NCI-H748 (cell line): ENCODE measurements at regions not wholly inside any gene's neighbourhood (a gene's known extent, or its start where the extent isn't known, plus 50 kb on each side); places are given as distances from the start of the nearest gene placed in this dataset.
A peak's percentile ranks its signal among the peaks of the same experiment; 100 is the strongest.

Experiments
- DNase-seq: peaks from one replicate; lab custom pipeline; 2025; ENCODE audit not compliant: unreplicated experiment; lab: John Stamatoyannopoulos, UW

GRCh38 chr6:168228676-168229367 lies 90.8 kb downstream of the DACT2 start:
- no peak for DNase-seq

- no peak for DNase-seq
These were observed 91.7 kb downstream of the DACT2 start for GRCh38 chr6:168227840-168228239.

- DNase-seq: no peak
These were observed 92.7 kb downstream of the DACT2 start for GRCh38 chr6:168226902-168227318.

GRCh38 chr6:168226061-168226752 lies 93.4 kb downstream of the DACT2 start:
- DNase-seq: no peak

- DNase-seq: no peak
These were observed 94.1 kb downstream of the DACT2 start for GRCh38 chr6:168225471-168225911.

GRCh38 chr6:168223755-168224154 lies 95.8 kb downstream of the DACT2 start:
- no peak for DNase-seq

GRCh38 chr6:168223150-168223549 lies 96.4 kb downstream of the DACT2 start:
- no peak for DNase-seq

GRCh38 chr6:168222115-168223043 lies 97.2 kb downstream of the DACT2 start:
- DNase-seq: peak; percentile 42

- no peak for DNase-seq
These were observed 98.0 kb downstream of the DACT2 start for GRCh38 chr6:168221497-168222079.

GRCh38 chr6:168221000-168221399 lies 98.6 kb downstream of the DACT2 start:
- DNase-seq: no peak

GRCh38 chr6:168219804-168220203 lies 99.8 kb downstream of the DACT2 start:
- DNase-seq: no peak

- DNase-seq: no peak
These were observed 100.6 kb downstream of the DACT2 start for GRCh38 chr6:168218785-168219566.

GRCh38 chr6:168217880-168218537 lies 101.6 kb downstream of the DACT2 start:
- peak; percentile 15 for DNase-seq

GRCh38 chr6:168217216-168217879 lies 102.2 kb downstream of the DACT2 start:
- DNase-seq: no peak

GRCh38 chr6:168216751-168217191 lies 102.8 kb downstream of the DACT2 start:
- DNase-seq: no peak

GRCh38 chr6:168216117-168216516 lies 103.5 kb downstream of the DACT2 start:
- no peak for DNase-seq

- DNase-seq: no peak
These were observed 104.3 kb downstream of the DACT2 start for GRCh38 chr6:168215121-168215808.

- no peak for DNase-seq
These were observed 104.9 kb downstream of the DACT2 start for GRCh38 chr6:168214586-168215104.
